ENCODE measurements at regions not wholly inside any gene's neighbourhood (a gene's known extent, or its start where the extent isn't known, plus 50 kb on each side); places are given as distances from the start of the nearest gene placed in this dataset.

DNA sequence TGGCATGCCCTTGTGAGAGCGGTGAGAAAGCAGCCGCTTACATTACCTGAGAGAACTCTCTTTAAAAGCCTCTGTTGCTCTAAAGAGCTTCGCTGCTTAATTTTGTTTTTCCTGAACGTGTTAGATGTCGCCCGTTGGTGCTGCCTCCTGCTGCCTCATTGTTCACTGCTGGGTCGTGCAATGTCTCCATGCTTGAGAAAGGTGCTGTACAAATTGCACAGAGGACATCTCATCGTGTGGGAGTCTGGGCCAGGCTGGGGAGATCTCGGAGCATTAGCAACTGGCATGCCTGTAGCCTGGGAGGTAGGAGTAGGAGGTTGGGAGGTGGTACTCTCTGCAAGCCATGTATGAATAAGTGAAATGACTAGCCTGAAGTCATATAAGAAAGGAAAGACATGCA is 686.0 kb downstream of the NOVA1 start:
- Histone ChIP-seq H4K8ac (ENCODE audit: low read depth, low read length) (no peak overlapping the region), H2BK15ac (replicated peaks; ENCODE audit: low read depth) (no peak overlapping the region), H3K4me2 (ENCODE audit: low read length) (no peak overlapping the region), H3K79me1 (ENCODE audit: low read length) (no peaks in the 10 kb centered on the region), H4K5ac (ENCODE audit: low read length) (no peak overlapping the region), H3K27me3 (ENCODE audit: insufficient read depth, low read length, poor library complexity) (no peaks in the 10 kb centered on the region), H3K4ac (ENCODE audit: low read depth, low read length) (no peak overlapping the region), H3K4me3 (ENCODE audit: low read length) (no peak overlapping the region), H3K27ac (ENCODE audit: low read depth, low read length) (no peak overlapping the region), H2BK120ac (ENCODE audit: low read depth, low read length) (no peak overlapping the region), H3K18ac (ENCODE audit: low read length) (no peak overlapping the region), H3K9ac (ENCODE audit: low read length) (no peak overlapping the region), H3K23ac (ENCODE audit: low read length) (no peak overlapping the region), H2BK5ac (ENCODE audit: low read length) (no peak overlapping the region), H3K79me2 (ENCODE audit: control insufficient read depth, insufficient read depth, low read length) (no peaks in the 10 kb centered on the region), H3K36me3 (ENCODE audit: control insufficient read depth, insufficient read depth, low read length) (no peaks in the 10 kb centered on the region), H3K4me1 (ENCODE audit: control insufficient read depth, low read depth, low read length) (no peaks in the 10 kb centered on the region), H2AK5ac (ENCODE audit: low read length) (no peak overlapping the region), H3K56ac (ENCODE audit: low read length) (no peak overlapping the region)
- DNase-seq = no peak
- WGBS (ENCODE audit: extremely low coverage, insufficient coverage, low lambda C conversion rate) = no CpG with 5 or more reads among the region's 9 CpGs

DNA sequence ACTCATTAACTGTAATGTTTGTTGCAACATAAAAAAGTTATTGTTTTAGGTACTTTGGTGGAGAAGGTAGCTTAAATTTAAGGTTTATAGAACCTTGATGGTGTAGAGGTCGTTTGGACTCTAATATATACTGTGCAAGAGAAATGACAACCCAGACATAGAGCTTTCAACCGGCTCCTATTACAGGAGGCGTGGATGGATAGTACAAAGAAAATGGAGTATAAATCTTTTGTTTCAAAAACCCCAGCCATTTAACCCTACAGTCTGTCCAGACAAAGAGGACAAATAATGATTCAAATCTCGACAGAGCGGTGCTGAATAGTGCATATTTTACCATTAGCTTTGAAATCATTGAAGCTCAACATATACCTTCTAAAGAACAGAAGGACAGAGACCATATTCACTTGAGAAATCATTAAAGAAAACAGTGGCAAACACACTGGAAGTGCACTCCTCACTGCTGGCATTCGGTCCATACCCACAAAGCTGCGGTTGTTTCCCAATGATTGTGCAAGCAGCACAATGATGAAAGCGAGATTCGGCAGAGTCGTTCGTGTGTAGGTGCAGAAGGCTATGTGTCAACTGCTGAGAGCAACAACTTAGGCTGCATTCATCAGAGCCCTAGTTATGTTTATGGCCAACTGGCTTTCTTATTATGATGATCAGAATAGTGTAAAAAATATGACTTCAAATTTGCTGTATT is 688.6 kb downstream of the NOVA1 start:
- H3K56ac ChIP-seq (ENCODE audit: low read length) = no peak overlapping the region
- H3K18ac ChIP-seq (ENCODE audit: low read length) = no peak overlapping the region
- H3K79me1 ChIP-seq (ENCODE audit: low read length) = no peaks in the 10 kb centered on the region
- no peak overlapping the region for H3K27ac ChIP-seq (ENCODE audit: low read depth, low read length)
- H2BK120ac ChIP-seq (ENCODE audit: low read depth, low read length) = no peak overlapping the region
- no CpG with 5 or more reads among the region's 11 CpGs for WGBS (ENCODE audit: extremely low coverage, insufficient coverage, low lambda C conversion rate)
- H2AK5ac ChIP-seq (ENCODE audit: low read length) = no peak overlapping the region
- no peak overlapping the region for H4K8ac ChIP-seq (ENCODE audit: low read depth, low read length)
- no peak overlapping the region for H3K4me3 ChIP-seq (ENCODE audit: low read length)
- H3K36me3 ChIP-seq (ENCODE audit: control insufficient read depth, insufficient read depth, low read length) = no peaks in the 10 kb centered on the region
- no peak overlapping the region for H2BK15ac ChIP-seq (replicated peaks; ENCODE audit: low read depth)
- H3K27me3 ChIP-seq (ENCODE audit: insufficient read depth, low read length, poor library complexity) = no peaks in the 10 kb centered on the region
- no peak overlapping the region for H3K23ac ChIP-seq (ENCODE audit: low read length)
- no peak overlapping the region for H3K4ac ChIP-seq (ENCODE audit: low read depth, low read length)
- no peak overlapping the region for H4K5ac ChIP-seq (ENCODE audit: low read length)
- H3K4me2 ChIP-seq (ENCODE audit: low read length) = no peak overlapping the region
- DNase-seq = no peak
- no peaks in the 10 kb centered on the region for H3K79me2 ChIP-seq (ENCODE audit: control insufficient read depth, insufficient read depth, low read length)
- no peak overlapping the region for H2BK5ac ChIP-seq (ENCODE audit: low read length)
- H3K9ac ChIP-seq (ENCODE audit: low read length) = no peak overlapping the region
- no peaks in the 10 kb centered on the region for H3K4me1 ChIP-seq (ENCODE audit: control insufficient read depth, low read depth, low read length)

DNA sequence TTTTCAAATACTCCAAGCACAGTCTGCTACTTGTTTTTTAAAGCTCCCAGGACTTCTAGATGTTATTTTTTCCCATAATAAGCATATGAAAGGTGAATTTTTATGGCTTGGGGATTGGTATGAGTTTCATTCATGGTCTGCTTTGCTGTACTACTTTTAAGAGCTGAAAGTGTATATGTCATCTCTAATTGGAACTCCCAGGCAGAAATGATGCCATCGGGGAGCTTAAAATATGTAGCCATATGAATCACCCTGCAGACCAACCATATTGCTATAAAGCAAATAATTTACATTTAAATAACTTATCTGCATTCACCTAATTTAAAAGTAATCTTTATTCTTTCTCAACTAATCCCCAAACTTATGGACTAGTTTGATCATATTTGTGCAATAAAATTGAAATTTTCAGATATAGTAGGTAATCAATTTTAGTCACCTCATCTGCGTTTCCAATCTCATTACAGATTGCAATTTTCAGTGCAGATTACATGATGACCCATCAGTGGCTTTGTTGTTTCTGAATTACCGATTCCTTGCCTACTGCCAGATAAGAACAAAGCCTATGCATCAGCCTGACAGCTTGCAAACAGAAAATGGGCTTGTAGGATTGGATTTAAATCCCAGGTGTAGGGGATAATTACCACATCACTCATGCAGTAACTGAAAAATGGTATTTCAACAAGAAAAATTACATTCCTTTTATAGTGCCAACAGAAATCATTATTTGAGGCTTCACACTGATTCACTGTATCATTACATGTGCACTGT is 689.4 kb downstream of the NOVA1 start:
- DNase-seq = no peak
- Histone ChIP-seq H3K4ac (ENCODE audit: low read depth, low read length) (no peak overlapping the region), H2BK120ac (ENCODE audit: low read depth, low read length) (no peak overlapping the region), H3K79me2 (ENCODE audit: control insufficient read depth, insufficient read depth, low read length) (no peaks in the 10 kb centered on the region), H3K4me2 (ENCODE audit: low read length) (no peak overlapping the region), H3K4me1 (ENCODE audit: control insufficient read depth, low read depth, low read length) (no peaks in the 10 kb centered on the region), H4K8ac (ENCODE audit: low read depth, low read length) (no peak overlapping the region), H2BK5ac (ENCODE audit: low read length) (no peak overlapping the region), H3K4me3 (ENCODE audit: low read length) (no peak overlapping the region), H4K5ac (ENCODE audit: low read length) (no peak overlapping the region), H3K79me1 (ENCODE audit: low read length) (no peaks in the 10 kb centered on the region), H3K36me3 (ENCODE audit: control insufficient read depth, insufficient read depth, low read length) (no peaks in the 10 kb centered on the region), H3K27ac (ENCODE audit: low read depth, low read length) (no peak overlapping the region), H3K56ac (ENCODE audit: low read length) (no peak overlapping the region), H3K23ac (ENCODE audit: low read length) (no peak overlapping the region), H3K9ac (ENCODE audit: low read length) (no peak overlapping the region), H2BK15ac (replicated peaks; ENCODE audit: low read depth) (no peak overlapping the region), H3K27me3 (ENCODE audit: insufficient read depth, low read length, poor library complexity) (no peaks in the 10 kb centered on the region), H2AK5ac (ENCODE audit: low read length) (no peak overlapping the region), H3K18ac (ENCODE audit: low read length) (no peak overlapping the region)
- no CpG with 5 or more reads among the region's 3 CpGs for WGBS (ENCODE audit: extremely low coverage, insufficient coverage, low lambda C conversion rate)

DNA sequence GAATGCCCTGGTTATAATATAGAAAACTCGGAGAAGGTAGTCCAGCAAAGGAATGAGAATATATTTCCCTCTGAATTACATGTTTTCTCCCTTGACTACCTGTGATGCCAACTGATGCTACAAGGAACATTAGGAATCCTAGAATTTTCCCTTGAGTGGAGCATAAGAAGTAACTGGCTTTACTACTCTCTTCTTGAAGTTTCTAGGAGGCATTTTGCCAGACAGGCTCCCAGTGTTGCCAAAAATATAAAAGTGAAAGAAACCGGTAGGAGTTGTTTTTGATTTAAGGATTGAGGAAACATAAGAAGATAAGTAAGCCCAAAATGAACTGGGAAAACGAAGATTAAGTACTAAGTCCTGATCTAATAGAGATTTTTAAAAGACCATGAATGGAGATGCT is 693.4 kb downstream of the NOVA1 start:
- no peak overlapping the region for H3K4ac ChIP-seq (ENCODE audit: low read depth, low read length)
- no peak overlapping the region for H3K4me2 ChIP-seq (ENCODE audit: low read length)
- H2BK15ac ChIP-seq (replicated peaks; ENCODE audit: low read depth) = no peak overlapping the region
- H2BK120ac ChIP-seq (ENCODE audit: low read depth, low read length) = no peak overlapping the region
- DNase-seq = no peak
- no peak overlapping the region for H3K9ac ChIP-seq (ENCODE audit: low read length)
- H3K18ac ChIP-seq (ENCODE audit: low read length) = no peak overlapping the region
- H3K23ac ChIP-seq (ENCODE audit: low read length) = no peak overlapping the region
- no peak overlapping the region for H3K56ac ChIP-seq (ENCODE audit: low read length)
- no peaks in the 10 kb centered on the region for H3K4me1 ChIP-seq (ENCODE audit: control insufficient read depth, low read depth, low read length)
- H4K5ac ChIP-seq (ENCODE audit: low read length) = no peak overlapping the region
- H2BK5ac ChIP-seq (ENCODE audit: low read length) = no peak overlapping the region
- H3K36me3 ChIP-seq (ENCODE audit: control insufficient read depth, insufficient read depth, low read length) = no peaks in the 10 kb centered on the region
- no peak overlapping the region for H2AK5ac ChIP-seq (ENCODE audit: low read length)
- WGBS (ENCODE audit: extremely low coverage, insufficient coverage, low lambda C conversion rate) = no CpG with 5 or more reads among the region's 3 CpGs
- no peaks in the 10 kb centered on the region for H3K27me3 ChIP-seq (ENCODE audit: insufficient read depth, low read length, poor library complexity)
- H3K79me1 ChIP-seq (ENCODE audit: low read length) = no peaks in the 10 kb centered on the region
- H4K8ac ChIP-seq (ENCODE audit: low read depth, low read length) = no peak overlapping the region
- no peak overlapping the region for H3K4me3 ChIP-seq (ENCODE audit: low read length)
- H3K27ac ChIP-seq (ENCODE audit: low read depth, low read length) = no peak overlapping the region
- no peaks in the 10 kb centered on the region for H3K79me2 ChIP-seq (ENCODE audit: control insufficient read depth, insufficient read depth, low read length)

DNA sequence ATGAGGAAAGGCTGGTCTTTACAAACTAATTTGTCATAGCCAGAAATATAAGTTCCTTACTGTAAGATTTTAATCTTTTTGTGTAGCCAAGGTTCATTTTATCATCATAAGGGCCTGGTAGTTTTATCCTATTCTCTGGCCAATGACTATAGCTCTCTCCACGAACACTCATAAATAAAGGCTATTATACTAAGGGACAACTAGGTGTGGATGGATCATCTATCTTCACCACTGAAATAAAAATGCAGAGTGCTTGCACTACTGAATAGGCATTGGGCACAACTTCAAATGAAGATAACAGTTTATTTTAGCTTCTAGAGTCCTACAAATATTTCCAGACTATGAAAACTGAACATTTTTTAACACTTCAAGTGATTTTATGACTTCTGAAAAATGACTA is 698.6 kb downstream of the NOVA1 start:
- H3K4me3 ChIP-seq (ENCODE audit: low read length) = no peak overlapping the region
- no peaks in the 10 kb centered on the region for H3K27me3 ChIP-seq (ENCODE audit: insufficient read depth, low read length, poor library complexity)
- no peak overlapping the region for H2BK120ac ChIP-seq (ENCODE audit: low read depth, low read length)
- H3K36me3 ChIP-seq (ENCODE audit: control insufficient read depth, insufficient read depth, low read length) = no peaks in the 10 kb centered on the region
- no peak overlapping the region for H3K23ac ChIP-seq (ENCODE audit: low read length)
- H3K79me1 ChIP-seq (ENCODE audit: low read length) = no peaks in the 10 kb centered on the region
- no peak overlapping the region for H3K4me2 ChIP-seq (ENCODE audit: low read length)
- H3K4me1 ChIP-seq (ENCODE audit: control insufficient read depth, low read depth, low read length) = no peaks in the 10 kb centered on the region
- H2BK5ac ChIP-seq (ENCODE audit: low read length) = no peak overlapping the region
- WGBS (ENCODE audit: extremely low coverage, insufficient coverage, low lambda C conversion rate) = no CpG with 5 or more reads among the region's 1 CpG
- no peak overlapping the region for H3K4ac ChIP-seq (ENCODE audit: low read depth, low read length)
- H3K9ac ChIP-seq (ENCODE audit: low read length) = no peak overlapping the region
- no peak overlapping the region for H3K27ac ChIP-seq (ENCODE audit: low read depth, low read length)
- H3K18ac ChIP-seq (ENCODE audit: low read length) = no peak overlapping the region
- no peaks in the 10 kb centered on the region for H3K79me2 ChIP-seq (ENCODE audit: control insufficient read depth, insufficient read depth, low read length)
- DNase-seq = no peak
- no peak overlapping the region for H2AK5ac ChIP-seq (ENCODE audit: low read length)
- H2BK15ac ChIP-seq (replicated peaks; ENCODE audit: low read depth) = no peak overlapping the region
- no peak overlapping the region for H3K56ac ChIP-seq (ENCODE audit: low read length)
- no peak overlapping the region for H4K8ac ChIP-seq (ENCODE audit: low read depth, low read length)
- H4K5ac ChIP-seq (ENCODE audit: low read length) = no peak overlapping the region

All from mesendoderm (in vitro differentiated cells).